IMR-90 (cell line): ENCODE measurements at regions not wholly inside any gene's neighbourhood (a gene's known extent, or its start where the extent isn't known, plus 50 kb on each side); places are given as distances from the start of the nearest gene placed in this dataset.

Experiments
- ATAC-seq: fragments of 200-7000 bp; cut with Tn5 transposase; 2 replicates; pipeline ENCODE4 v1.9.1; 2020; ENCODE audit warnings: low read depth, mild to moderate bottlenecking, moderate library complexity
- BruUV-seq: library from RNA; stranded (reverse); fragments of 400-500 nt; replicated peaks from 2 replicates; lab custom pipeline; 2021; lab: Mats Ljungman, UMichigan
- CTCF ChIA-PET: fragments of 300-600 bp; formaldehyde crosslinking; extraction: SDS; loops from one replicate; lab custom pipeline; 2021; ENCODE audit warnings: antibody characterized with exemption; lab: Yijun Ruan, JAX
- POLR2A ChIA-PET: fragments of 300-600 bp; sonication (Branson Sonifier 250); formaldehyde crosslinking; loops from one replicate; lab custom pipeline; 2022; ENCODE audit warnings: antibody characterized with exemption; ENCODE audit not compliant: unreplicated experiment; lab: Charles Lee
- DNase-seq: peaks from one replicate; pipeline ENCODE4 v3.0.0; 2013
- H2AFZ ChIP-seq: replicated peaks from 2 replicates; pipeline ENCODE3; 2013; ENCODE audit warnings: low read length, mild to moderate bottlenecking; ENCODE audit not compliant: poor library complexity
- H2AK5ac ChIP-seq: 2 replicates; pipeline ENCODE4 v1.6.1; 2013; ENCODE audit warnings: low read depth, low read length, inconsistent platforms
- H2AK9ac ChIP-seq: replicated peaks from 2 replicates; pipeline ENCODE3; 2013; ENCODE audit warnings: mild to moderate bottlenecking, low read depth, low read length, moderate library complexity; ENCODE audit not compliant: poor library complexity
- H2BK120ac ChIP-seq: 2 replicates; pipeline ENCODE4 v1.6.1; 2013; ENCODE audit warnings: low read depth, low read length, inconsistent platforms
- H2BK15ac ChIP-seq: 3 replicates; pipeline ENCODE4 v1.6.1; 2013; ENCODE audit warnings: low read depth, low read length, inconsistent platforms
- H2BK20ac ChIP-seq: 2 replicates; pipeline ENCODE4 v1.6.1; 2013; ENCODE audit warnings: low read depth, mild to moderate bottlenecking, inconsistent platforms, low read length, moderate library complexity
- H2BK5ac ChIP-seq: 2 replicates; pipeline ENCODE4 v1.6.1; 2013; ENCODE audit warnings: mild to moderate bottlenecking, low read depth, low read length, inconsistent platforms; ENCODE audit not compliant: poor library complexity, severe bottlenecking
- H3K14ac ChIP-seq: replicated peaks from 2 replicates; pipeline ENCODE4 v1.6.1; 2013; ENCODE audit warnings: low read depth, low read length, inconsistent platforms
- H3K18ac ChIP-seq: 2 replicates; pipeline ENCODE4 v1.6.1; 2013; ENCODE audit warnings: low read depth, low read length, control low read depth
- H3K23ac ChIP-seq: 2 replicates; pipeline ENCODE4 v1.6.1; 2013; ENCODE audit warnings: low read depth, low read length, inconsistent platforms
- H3K27ac ChIP-seq: 2 replicates; pipeline ENCODE4 v1.5.1; 2013; ENCODE audit warnings: mild to moderate bottlenecking, control low read depth, low read length; ENCODE audit not compliant: insufficient read depth
- H3K27me3 ChIP-seq: 2 replicates; pipeline ENCODE4 v1.6.1; 2013; ENCODE audit warnings: low read length; ENCODE audit not compliant: control insufficient read depth, insufficient read depth
- H3K36me3 ChIP-seq: 2 replicates; pipeline ENCODE4 v1.6.1; 2013; ENCODE audit warnings: low read length, mixed read lengths; ENCODE audit not compliant: control insufficient read depth, insufficient read depth
- H3K4ac ChIP-seq: 2 replicates; pipeline ENCODE4 v1.6.1; 2013; ENCODE audit warnings: low read depth, low read length, inconsistent platforms
- H3K4me1 ChIP-seq: 2 replicates; pipeline ENCODE4 v1.6.1; 2013; ENCODE audit warnings: low read length, mixed read lengths; ENCODE audit not compliant: control insufficient read depth, insufficient read depth
- H3K4me2 ChIP-seq: 2 replicates; pipeline ENCODE4 v1.6.1; 2013; ENCODE audit warnings: low read depth, mild to moderate bottlenecking, control low read depth, low read length, moderate library complexity
- H3K4me3 ChIP-seq: 2 replicates; pipeline ENCODE4 v1.5.1; 2013; ENCODE audit warnings: low read depth, mild to moderate bottlenecking, control low read depth, low read length, moderate library complexity; ENCODE audit not compliant: insufficient read depth
- H3K56ac ChIP-seq: 2 replicates; pipeline ENCODE4 v1.6.1; 2013; ENCODE audit warnings: low read length, inconsistent platforms; ENCODE audit not compliant: insufficient read depth; ENCODE audit errors: extremely low read depth
- H3K79me1 ChIP-seq, 2 experiments: 2 replicates each; pipeline ENCODE4 v1.6.1; 2013; ENCODE audit warnings: low read length in 2 of 2, inconsistent platforms in 1 of 2, low read depth in 1 of 2
- H3K9ac ChIP-seq: 2 replicates; pipeline ENCODE4 v1.6.1; 2013; ENCODE audit warnings: low read depth, low read length, control low read depth
- H3K9me1 ChIP-seq: 2 replicates; pipeline ENCODE4 v1.6.1; 2013; ENCODE audit warnings: low read length, inconsistent platforms; ENCODE audit not compliant: insufficient read depth
- H3K9me3 ChIP-seq: 2 replicates; pipeline ENCODE4 v1.6.1; 2013; ENCODE audit warnings: low read length; ENCODE audit not compliant: control insufficient read depth, insufficient read depth
- H4K20me1 ChIP-seq: 2 replicates; pipeline ENCODE4 v1.6.1; 2013; ENCODE audit warnings: low read length, inconsistent platforms; ENCODE audit not compliant: insufficient read depth
- H4K5ac ChIP-seq: 2 replicates; pipeline ENCODE4 v1.6.1; 2013; ENCODE audit warnings: mild to moderate bottlenecking, low read depth, low read length, control low read depth
- H4K8ac ChIP-seq, 2 experiments: 2 replicates each; pipeline ENCODE4 v1.6.1; 2013; ENCODE audit warnings: low read depth in 2 of 2, low read length in 2 of 2, control low read depth in 1 of 2, inconsistent platforms in 1 of 2
- H4K91ac ChIP-seq: 2 replicates; pipeline ENCODE4 v1.6.1; 2013; ENCODE audit warnings: low read depth, low read length, inconsistent platforms; ENCODE audit not compliant: insufficient read depth
- BHLHE40 ChIP-seq: fragments of 150-350 bp; IDR thresholded peaks from 2 replicates; pipeline ENCODE4 v1.6.1; 2016; ENCODE audit warnings: mild to moderate bottlenecking, low read depth, low read length
- CEBPB ChIP-seq: IDR thresholded peaks from 2 replicates; pipeline ENCODE4 v1.6.1; 2012; ENCODE audit warnings: low read depth, low read length, improper control_type of control experiment
- CHD1 ChIP-seq: IDR thresholded peaks from 2 replicates; pipeline ENCODE4 v1.6.1; 2012; ENCODE audit warnings: low read depth, low read length, improper control_type of control experiment
- CTCF ChIP-seq: conservative IDR thresholded peaks from 2 replicates; pipeline ENCODE4 v1.5.1; 2012; ENCODE audit warnings: mild to moderate bottlenecking, low read depth, low read length, improper control_type of control experiment
- ELK1 ChIP-seq: fragments of 150-350 bp; IDR thresholded peaks from 2 replicates; pipeline ENCODE4 v1.6.1; 2016; ENCODE audit warnings: low read depth, mild to moderate bottlenecking, low read length, moderate library complexity, borderline replicate concordance
- FOS ChIP-seq: fragments of 150-350 bp; IDR thresholded peaks from 2 replicates; pipeline ENCODE4 v1.6.1; 2016; ENCODE audit warnings: low read depth, low read length
- MAFK ChIP-seq: IDR thresholded peaks from 2 replicates; pipeline ENCODE4 v1.6.1; 2012; ENCODE audit warnings: low read depth, low read length, improper control_type of control experiment
- MAZ ChIP-seq: IDR thresholded peaks from 2 replicates; pipeline ENCODE4 v1.6.1; 2012; ENCODE audit warnings: low read depth, mild to moderate bottlenecking, low read length, improper control_type of control experiment, moderate library complexity, borderline replicate concordance
- MXI1 ChIP-seq: IDR thresholded peaks from 2 replicates; pipeline ENCODE4 v1.6.1; 2012; ENCODE audit warnings: low read depth, mild to moderate bottlenecking, low read length, moderate library complexity, borderline replicate concordance
- NFE2L2 ChIP-seq: fragments of 150-350 bp; IDR thresholded peaks from 2 replicates; pipeline ENCODE4 v1.6.1; 2016; ENCODE audit warnings: low read depth, mild to moderate bottlenecking, low read length
- POLR2A ChIP-seq: IDR thresholded peaks from 2 replicates; pipeline ENCODE4 v1.6.1; 2012; ENCODE audit warnings: mild to moderate bottlenecking, low read depth, low read length
- RAD21 ChIP-seq: IDR thresholded peaks from 2 replicates; pipeline ENCODE4 v1.6.1; 2012; ENCODE audit warnings: low read length, improper control_type of control experiment
- RCOR1 ChIP-seq: IDR thresholded peaks from 2 replicates; pipeline ENCODE4 v1.6.1; 2012; ENCODE audit warnings: mild to moderate bottlenecking, low read length, improper control_type of control experiment; ENCODE audit not compliant: insufficient replicate concordance
- RFX5 ChIP-seq: IDR thresholded peaks from 2 replicates; pipeline ENCODE4 v1.8.0; 2012; ENCODE audit warnings: low read depth, mild to moderate bottlenecking, low read length, moderate library complexity
- SMC3 ChIP-seq: fragments of 150-350 bp; IDR thresholded peaks from 2 replicates; pipeline ENCODE4 v1.6.1; 2016; ENCODE audit warnings: low read depth, mild to moderate bottlenecking, antibody characterized with exemption, low read length, moderate library complexity
- WGBS, 2 experiments: methylation state at CpG; one replicate each; pipeline versions ENCODE4 v1.1.5 to v1.1.7; 2013; ENCODE audit warnings: missing lambda C conversion rate in 2 of 2; ENCODE audit not compliant: insufficient read length in 1 of 2; ENCODE audit errors: extremely low coverage in 2 of 2; 5-methylcytosine and 5-hydroxymethylcytosine counted together
- dilution Hi-C: fragments of 300-500 bp; cut with HindIII; formaldehyde crosslinking; loops from one replicate; pipeline ENCODE4 v1.14.3; 2018; ENCODE audit warnings: low sequenced_read_pairs; ENCODE audit not compliant: unreplicated experiment
- in situ Hi-C: fragments of 300-500 bp; cut with MboI; formaldehyde crosslinking; loops from 3 replicates; pipeline ENCODE4 v1.14.3; 2019; ENCODE audit warnings: low sequenced_read_pairs, inconsistent platforms, mixed read lengths
- intact Hi-C: fragments of 100-400 bp; cut with micrococcal nuclease; formaldehyde crosslinking; loops from 2 replicates; pipeline ENCODE4 v1.10.0; 2022
- TF ChIP-seq, protein P1 (sequence below): fragments of 150-350 bp; IDR thresholded peaks from 2 replicates; pipeline ENCODE4 v1.6.1; 2017; ENCODE audit warnings: mild to moderate bottlenecking, antibody characterized with exemption, low read length, low read depth

- Histone ChIP-seq H3K18ac (no peak overlapping the region), H2BK20ac (no peak overlapping the region), H3K9me3 (no peaks in the 10 kb centered on the region), H3K4me2 (no peak overlapping the region), H3K9ac (no peak overlapping the region), H3K56ac (no peak overlapping the region), H2AFZ (no peak overlapping the region), H3K27me3 (no peaks in the 10 kb centered on the region), H3K27ac (no peak overlapping the region), H3K4ac (no peak overlapping the region), H2BK120ac (no peak overlapping the region), H3K23ac (no peak overlapping the region), H2AK5ac (no peak overlapping the region), H4K91ac (no peak overlapping the region), H2BK15ac (no peak overlapping the region), H3K4me1 (no peaks in the 10 kb centered on the region), H3K14ac (no peak overlapping the region), H4K5ac (no peak overlapping the region), H3K36me3 (no peaks in the 10 kb centered on the region), H3K4me3 (no peak overlapping the region), H4K20me1 (no peaks in the 10 kb centered on the region), H2AK9ac (no peak overlapping the region), H3K9me1 (no peaks in the 10 kb centered on the region), H3K79me1 (no peaks in the 10 kb centered on the region), H2BK5ac (no peak overlapping the region), H4K8ac (no peak overlapping the region)
- ChIA-PET POLR2A (no interaction called here), CTCF (no interaction called here)
- dilution Hi-C loops (no loop called here), intact Hi-C loops (no loop called here), in situ Hi-C loops (no loop called here)
- DNase-seq (no peak), ATAC-seq (no peak)
- no peak for TF ChIP-seq ELK1
- TF ChIP-seq BHLHE40 = no peak
- no peak for TF ChIP-seq CHD1
- no peak for TF ChIP-seq NFE2L2
- TF ChIP-seq POLR2A = no peak
- TF ChIP-seq MAZ = no peak
- TF ChIP-seq, protein P1, sequence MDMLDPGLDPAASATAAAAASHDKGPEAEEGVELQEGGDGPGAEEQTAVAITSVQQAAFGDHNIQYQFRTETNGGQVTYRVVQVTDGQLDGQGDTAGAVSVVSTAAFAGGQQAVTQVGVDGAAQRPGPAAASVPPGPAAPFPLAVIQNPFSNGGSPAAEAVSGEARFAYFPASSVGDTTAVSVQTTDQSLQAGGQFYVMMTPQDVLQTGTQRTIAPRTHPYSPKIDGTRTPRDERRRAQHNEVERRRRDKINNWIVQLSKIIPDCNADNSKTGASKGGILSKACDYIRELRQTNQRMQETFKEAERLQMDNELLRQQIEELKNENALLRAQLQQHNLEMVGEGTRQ = no peak
- no peak for TF ChIP-seq RCOR1
- no peak for TF ChIP-seq CEBPB
- TF ChIP-seq FOS = no peak
- TF ChIP-seq CTCF = no peak
- no peak for TF ChIP-seq MAFK
- TF ChIP-seq RAD21 = no peak
- no peak for TF ChIP-seq MXI1
- no peak for TF ChIP-seq SMC3
- no peak for TF ChIP-seq RFX5
- BruUV-seq = no TSS peak
- no CpG with 5 or more reads among the region's 2 CpGs for WGBS, 2 experiments
These were observed 512.5 kb upstream of the CDH18 start for GRCh38 chr5:20500546-20500945.
